Hippocampal formation (tissue), 2 donors: ENCODE measurements at regions not wholly inside any gene's neighbourhood (a gene's known extent, or its start where the extent isn't known, plus 50 kb on each side); places are given as distances from the start of the nearest gene placed in this dataset.
"Not testable (repeated sequence)": the region's sequence is repeated elsewhere in the genome, so short reads cannot be mapped to it uniquely, and the experiment has no call there.

Experiments
- DNase-seq, 2 donors: peaks; one replicate each; lab custom pipeline; 2025; lab: John Stamatoyannopoulos, UW

DNA sequence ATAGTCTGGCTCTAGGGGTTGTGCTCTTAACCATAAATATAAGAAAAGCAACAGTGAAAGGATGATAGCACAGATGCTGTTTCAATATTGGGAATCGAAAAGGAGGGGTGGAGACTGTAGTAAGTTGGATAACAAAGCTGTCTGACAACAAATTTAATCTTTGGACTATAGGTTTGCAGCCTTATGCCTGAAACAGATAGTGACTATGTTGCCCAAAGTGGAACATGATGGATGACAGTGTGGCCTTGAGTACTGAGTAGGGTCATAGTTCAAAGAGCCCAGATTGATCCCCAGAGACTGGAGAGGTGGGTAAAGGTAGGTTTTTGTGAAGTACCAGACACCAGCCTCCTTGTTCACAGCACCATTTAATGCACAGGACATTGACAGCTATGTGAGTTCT is 144.0 kb upstream of the PALMD start:
- no peak for DNase-seq

DNA sequence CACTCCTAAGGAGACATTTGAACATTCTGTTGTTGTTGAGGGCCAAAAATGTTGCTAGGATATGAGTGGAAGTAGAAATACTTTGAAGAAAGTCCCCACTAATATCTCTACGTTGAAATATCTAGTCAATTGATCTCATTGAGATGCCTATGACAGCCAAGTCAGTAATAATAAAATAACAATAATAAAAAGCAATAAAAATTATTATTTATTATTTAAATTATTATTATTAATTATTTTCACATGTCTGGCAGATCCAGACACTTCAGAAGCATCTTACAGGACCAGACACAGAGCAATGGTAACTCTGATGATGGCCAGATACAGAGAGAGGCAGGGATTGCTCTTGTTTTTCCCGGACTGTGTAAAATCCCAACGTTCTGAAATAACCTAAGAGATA is 143.5 kb upstream of the PALMD start:
- DNase-seq, result no peak

DNA sequence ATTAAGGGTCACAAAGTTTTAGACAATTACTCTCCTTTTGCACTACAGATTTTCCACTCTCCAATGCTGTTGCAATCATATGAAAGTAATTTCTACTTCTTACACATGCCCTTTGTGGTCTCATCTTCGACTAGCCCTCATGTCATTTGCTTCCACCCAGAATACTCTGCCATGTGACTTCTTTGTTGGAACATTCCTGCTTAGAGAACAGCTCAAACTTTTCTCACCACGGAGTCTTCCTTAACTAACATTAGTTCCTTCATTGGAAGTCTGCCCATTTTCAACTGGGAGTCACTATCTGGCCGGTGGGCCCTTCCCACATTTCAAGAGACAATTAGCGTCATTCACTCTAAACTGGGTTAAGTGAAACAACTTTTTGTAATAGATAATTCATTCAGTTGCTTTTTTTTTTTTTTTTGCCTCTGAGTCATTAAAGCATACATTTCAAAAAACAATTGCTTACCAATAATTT is 142.6 kb upstream of the PALMD start:
- DNase-seq, result no peak

DNA sequence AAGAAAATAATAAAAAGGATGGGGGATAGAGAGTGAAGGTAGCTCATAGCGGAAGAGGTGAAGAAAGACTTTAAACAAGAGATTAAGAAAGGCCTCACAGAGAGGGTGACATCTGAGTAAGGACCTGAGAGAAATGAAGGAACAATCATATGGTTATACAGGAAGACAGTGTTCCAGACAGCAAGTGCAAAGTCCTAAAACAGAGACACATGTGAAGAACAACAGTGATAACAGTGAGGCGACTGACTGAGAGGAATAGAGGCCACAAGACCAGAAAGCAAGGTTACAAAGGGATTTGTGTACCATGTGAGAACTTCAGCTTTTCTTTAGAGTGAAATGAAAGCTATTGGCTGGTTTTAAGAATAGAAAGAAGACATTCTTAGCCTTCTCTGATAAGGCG is 141.6 kb upstream of the PALMD start:
- DNase-seq, result no peak

DNA sequence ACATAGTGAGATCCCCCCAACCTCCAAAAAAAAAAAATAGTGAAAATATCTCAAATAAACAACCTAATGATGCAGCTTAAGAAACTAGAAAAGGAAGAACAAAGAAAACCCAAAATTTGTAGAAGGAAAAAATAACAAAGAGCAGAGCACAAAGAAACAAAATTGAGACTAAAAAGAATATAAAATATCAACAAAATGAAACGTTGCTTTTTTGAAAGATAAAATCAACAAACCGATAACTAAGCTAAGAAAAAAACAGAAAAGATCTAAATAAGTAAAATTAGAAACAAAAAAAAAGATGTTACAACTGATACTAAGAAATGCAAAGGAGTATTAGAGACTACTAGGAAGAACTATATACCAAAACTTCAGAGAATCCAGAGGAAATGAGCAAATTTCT is 139.3 kb upstream of the PALMD start:
- DNase-seq, result no peak

DNA sequence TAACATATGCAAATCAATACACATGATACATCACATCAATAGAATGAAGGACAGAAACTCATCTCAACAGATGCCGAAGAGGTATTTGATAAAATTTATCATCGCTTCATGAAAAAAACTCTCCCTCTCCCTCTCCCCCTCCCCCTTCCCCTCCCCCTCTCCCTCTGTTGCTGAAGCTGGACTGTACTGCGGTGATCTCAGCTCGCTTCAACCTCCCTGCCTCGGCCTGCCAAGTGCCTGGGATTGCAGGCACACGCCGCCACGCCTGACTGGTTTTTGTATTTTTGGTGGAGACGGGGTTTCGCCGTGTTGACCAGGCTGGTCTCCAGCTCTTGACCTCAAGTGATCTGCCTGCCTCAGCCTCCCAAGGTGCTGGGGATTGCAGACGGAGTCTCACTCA is 138.5 kb upstream of the PALMD start:
- DNase-seq, result not testable (repeated sequence)

DNA sequence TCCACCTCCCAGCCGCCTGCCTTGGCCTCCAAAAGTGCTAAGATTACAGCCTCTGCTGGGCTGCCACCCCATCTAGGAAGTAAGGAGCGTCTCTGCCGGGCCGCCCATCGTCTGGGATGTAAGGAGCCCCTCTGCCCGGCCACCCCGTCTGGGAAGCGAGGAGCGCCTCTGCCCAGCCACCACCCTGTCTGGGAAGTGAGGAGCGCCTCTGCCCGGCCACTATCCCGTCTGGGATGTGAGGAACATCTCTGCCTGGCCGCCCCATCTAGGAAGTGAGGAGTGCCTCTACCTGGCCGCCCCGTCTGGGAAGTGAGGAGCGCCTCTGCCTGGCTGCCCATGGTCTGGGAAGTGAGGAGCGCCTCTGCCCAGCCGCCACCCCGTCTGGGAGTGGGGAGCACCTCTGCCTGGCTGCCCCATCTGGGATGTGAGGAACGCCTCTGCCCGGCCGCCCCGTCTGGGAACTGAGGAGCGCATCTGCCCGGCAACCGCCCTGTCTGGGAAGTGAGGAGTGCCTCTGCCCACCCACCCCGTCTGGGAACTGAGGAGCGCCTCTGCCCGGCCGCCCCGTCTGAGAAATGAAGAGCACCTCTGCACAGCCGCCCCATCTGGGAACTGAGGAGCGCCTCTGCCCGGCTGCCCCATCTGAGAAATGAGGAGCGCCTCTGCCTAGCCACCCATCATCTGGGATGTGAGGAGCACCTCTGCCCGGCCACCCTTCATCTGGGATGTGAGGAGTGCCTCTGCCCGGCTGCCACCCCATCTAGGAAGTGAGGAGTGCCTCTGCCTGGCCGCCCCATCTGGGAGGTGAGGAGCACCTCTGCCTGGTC is 137.8 kb upstream of the PALMD start:
- DNase-seq, result no peak

DNA sequence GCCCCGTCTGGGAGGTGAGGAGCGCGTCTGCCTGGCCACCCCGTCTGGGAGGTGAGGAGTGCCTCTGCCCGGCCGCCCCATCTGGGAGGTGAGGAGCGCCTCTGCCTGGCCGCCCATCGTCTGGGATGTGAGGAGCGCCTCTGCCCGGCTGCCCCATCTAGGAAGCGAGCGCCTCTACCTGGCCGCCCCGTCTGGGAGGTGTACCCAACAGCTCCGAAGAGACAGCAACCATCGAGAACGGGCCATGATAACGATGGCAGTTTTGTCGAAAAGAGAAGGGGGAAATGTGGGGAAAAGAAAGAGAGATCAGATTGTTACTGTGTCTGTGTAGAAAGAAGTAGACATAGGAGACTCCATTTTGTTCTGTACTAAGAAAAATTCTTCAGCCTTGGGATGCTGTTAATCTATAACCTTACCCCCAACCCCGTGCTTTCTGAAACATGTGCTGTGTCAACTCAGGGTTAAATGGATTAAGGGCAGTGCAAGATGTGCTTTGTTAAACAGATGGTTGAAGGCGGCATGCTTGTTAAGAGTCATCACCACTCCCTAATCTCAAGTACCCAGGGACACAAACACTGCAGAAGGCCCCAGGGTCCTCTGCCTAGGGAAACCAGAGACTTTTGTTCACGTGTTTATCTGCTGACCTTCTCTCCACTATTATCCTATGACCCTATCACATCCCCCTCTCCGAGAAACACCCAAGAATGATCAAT is 137.0 kb upstream of the PALMD start:
- DNase-seq, result not testable (repeated sequence)

DNA sequence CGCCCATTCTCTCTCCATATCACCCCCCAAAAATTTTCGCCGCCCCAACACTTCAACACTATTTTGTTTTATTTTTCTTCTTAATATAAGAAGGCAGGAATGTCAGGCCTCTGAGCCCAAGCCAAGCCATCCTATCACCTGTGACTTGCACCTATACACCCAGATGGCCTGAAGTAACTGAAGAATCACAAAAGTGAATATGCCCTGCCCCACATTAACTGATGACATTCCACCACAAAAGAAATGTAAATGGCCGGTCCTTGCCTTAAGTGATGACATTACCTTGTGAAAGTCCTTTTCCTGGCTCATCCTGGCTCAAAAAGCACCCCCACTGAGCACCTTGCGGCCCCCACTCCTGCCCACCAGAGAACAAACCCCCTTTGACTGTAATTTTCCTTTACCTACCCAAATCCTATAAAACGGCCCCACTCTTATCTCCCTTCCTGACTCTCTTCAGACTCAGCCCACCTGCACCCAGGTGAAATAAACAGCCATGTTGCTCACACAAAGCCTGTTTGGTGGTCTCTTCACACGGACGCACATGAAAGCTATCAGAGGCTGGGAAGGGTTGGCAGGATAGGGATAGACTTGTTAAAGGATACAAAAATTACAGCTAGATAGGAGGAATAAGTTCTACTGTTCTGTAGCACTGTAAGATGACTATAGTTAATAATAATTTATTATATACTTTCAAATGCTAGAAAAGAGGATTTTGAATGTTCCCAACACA is 130.9 kb upstream of the PALMD start:
- not testable (repeated sequence) for DNase-seq

DNA sequence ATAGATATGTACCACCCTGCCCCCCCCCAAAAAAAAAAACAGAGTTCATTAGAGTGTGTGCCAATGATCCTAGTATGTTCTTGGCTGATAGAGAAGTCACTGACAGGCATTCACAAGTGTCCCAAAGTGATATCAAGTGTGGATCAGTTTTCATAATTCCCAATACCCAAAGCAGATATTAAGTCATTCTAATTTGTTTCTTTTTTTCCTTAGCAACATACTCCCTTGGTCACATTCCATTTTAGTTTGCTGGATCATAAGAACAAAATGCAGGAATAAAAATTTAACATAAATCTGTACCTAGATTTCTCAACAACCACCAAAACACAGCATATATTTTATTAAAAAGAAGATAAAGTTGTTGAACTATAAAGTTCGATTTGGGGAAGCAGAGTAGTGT is 129.8 kb upstream of the PALMD start:
- DNase-seq, result no peak

DNA sequence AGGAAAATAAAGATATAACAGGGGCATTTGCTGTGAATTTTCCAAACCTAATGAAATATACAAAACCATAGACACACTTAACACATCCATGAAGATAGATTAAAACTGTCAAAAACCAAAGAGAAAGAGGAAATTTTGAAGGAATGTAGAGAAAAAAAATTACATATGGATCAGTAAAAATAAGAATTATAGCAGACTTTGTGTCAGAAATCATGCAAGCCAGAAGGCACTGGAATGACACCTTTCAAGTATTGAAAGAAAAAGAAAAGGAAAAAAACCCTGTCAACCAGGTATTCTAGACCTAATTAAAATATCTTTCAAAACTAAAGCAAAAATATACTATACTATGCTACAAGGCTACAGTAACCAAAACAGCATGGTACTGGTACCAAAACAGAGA is 125.8 kb upstream of the PALMD start:
- no peak for DNase-seq

DNA sequence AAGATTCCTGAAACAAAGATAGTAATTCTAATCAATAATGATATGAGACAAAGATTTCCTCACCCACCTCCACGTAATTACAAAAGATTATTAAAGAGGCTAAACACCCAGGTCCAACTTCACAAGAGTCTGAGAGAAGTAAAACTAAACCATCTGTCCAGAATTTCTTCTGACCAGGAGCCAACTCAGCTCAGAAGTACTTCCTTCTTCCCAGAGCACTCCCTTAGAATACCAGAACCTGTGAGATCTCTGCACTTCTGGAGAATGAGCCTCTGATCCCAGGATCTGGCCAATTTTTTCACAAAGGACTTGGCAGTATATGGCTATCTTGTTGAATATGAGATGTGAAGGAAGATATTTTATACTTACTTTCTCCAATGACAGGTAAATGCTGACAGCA is 120.6 kb upstream of the PALMD start:
- DNase-seq, result no peak

DNA sequence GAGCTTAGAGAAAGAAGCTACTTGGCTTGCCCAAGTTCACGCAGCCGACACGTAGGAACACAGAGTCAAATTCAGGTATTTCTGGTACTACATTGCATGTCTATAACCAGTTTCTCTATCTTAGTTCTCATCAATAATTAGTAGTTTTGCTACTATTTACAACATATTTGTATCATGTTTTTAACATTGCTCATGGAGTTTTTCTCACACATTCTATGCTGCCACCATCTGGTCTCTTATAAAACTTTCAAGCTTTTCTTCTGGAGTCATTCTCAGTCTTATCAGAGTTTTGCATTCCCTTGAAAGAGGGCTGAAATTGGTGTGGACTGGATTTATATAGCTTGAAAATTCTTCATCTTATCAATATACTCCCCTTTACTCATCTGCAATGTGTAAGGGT is 118.8 kb upstream of the PALMD start:
- peak in 1 of 2 donors; percentile 9 for DNase-seq

DNA sequence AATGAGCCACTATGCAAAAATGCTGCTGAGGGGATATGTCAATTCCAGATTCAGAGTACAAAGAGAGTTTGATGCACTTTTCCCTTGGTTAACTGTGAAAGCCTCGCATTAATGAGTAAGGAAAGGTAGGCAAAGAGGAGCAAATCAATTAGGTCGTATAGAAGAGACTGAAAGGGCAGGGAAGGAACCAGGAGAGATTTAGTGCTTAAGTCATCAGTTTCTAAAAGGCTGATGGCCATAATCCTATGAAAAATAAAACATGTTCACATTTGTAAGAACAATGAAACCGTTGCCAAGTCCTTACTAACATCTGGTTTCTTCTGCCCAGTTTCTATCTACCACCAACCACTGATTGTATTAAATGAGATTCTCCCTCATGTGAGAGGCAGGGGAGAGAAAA is 118.4 kb upstream of the PALMD start:
- no peak for DNase-seq

DNA sequence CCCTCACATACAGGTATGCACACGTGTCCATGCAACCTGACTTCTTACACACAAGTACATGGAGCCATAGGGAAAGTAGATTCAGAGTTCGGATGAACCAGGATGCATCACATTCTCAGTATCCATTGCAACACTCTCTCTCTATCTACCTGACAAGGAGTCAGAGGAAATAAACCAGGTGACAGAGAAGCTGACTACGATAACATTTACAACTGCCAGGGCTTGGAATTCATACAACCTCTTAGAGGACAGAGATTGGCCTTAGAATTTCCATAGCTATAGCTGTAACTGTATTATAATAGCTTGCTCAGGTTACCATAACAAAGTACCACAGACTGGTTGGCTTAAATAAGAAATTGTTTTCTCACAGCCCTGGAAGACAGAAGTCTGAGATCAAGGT is 116.9 kb upstream of the PALMD start:
- no peak for DNase-seq

DNA sequence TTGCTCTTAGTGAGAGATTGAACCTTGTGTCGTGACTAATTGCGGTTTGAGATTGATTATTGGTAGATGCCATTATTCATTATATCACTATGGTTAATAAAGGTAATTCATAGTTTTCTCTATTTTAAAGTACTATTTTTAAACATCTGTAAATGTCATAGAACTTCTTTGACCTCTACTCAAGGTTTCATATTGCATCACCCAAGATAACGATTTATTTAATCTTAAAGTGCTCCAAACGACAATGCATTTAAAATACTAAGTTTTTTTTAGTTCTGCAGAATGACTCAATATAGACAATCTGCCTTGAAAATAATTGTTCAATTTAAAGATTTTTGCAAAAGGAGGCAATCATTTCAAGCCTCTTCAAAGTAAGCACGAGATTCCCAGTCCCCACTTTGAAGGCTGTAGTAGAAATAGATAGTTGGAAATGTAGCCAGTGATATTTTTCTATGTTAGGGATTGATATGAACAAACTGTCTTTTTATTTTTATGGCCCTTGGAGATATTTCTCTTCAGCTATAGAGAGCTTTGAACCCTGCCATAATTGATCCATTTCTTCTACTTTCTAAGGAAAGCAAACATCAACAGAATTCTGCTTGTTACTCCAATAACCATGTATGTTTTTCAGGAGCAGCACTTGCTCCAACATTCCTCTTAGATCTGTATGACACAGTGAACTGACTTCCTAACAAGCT is 114.2 kb upstream of the PALMD start:
- no peak for DNase-seq

DNA sequence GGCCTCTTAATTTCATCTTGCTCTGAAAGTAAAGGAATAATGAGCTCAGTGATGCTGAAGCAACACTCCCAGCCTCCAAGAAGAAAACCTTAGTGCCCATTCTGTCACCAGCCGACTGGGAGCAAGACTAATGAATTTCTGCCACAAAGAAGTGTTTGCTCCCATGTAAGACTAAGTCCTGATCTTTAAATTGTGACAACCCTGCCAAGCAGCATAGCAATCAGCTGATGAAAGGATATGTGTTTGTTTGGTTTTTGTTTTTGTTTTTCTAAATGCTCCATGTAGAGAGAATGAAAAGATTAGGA is 113.7 kb upstream of the PALMD start:
- peak in 1 of 2 donors; percentile 6 for DNase-seq

DNA sequence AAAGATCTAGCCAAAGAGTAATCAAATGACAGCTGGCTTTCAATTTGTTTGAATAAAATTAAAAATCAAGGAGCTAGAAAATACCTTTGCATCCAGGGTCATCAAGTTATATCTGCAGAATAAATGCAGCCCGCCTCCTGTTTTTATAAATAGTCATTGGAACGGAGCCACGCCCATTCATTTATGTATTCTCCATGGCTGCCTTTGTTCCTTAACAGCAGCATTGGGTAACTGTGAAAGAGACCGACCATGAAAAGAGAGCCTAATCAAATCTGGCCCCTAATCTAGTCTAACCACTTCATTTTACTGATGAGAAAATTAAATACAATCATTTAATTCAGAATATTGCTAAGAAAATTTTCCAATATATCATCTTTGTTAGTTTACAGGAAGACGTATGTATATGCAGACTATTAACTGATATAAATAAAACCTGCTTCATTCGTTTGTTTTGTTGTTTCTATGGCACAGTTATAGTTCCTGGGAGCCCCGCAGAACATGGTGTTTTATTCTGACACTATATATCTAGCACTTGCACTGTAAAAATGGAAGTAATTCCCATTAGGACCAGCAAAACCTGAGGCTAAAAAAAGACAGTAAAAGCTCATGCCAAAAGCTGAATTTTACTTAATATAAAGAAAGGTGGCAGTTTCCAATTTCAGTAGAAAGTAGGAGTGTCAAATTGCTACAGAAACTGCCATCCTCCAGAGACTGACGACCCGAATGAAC is 111.8 kb upstream of the PALMD start:
- DNase-seq, result no peak

DNA sequence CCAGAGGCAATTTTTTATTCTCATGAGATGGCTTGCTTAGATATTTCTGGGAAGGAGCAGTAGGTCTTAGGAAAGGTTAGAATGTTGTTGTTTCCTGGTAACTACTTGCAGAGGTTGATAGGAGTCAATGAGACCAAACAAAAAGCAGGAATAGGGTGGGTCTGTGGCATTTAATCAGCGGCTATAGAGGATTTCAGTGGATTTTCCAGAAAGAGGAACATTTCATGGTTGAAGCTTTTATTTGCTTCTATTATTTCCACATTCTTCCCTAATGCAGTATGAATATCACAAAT is 111.3 kb upstream of the PALMD start:
- no peak for DNase-seq

DNA sequence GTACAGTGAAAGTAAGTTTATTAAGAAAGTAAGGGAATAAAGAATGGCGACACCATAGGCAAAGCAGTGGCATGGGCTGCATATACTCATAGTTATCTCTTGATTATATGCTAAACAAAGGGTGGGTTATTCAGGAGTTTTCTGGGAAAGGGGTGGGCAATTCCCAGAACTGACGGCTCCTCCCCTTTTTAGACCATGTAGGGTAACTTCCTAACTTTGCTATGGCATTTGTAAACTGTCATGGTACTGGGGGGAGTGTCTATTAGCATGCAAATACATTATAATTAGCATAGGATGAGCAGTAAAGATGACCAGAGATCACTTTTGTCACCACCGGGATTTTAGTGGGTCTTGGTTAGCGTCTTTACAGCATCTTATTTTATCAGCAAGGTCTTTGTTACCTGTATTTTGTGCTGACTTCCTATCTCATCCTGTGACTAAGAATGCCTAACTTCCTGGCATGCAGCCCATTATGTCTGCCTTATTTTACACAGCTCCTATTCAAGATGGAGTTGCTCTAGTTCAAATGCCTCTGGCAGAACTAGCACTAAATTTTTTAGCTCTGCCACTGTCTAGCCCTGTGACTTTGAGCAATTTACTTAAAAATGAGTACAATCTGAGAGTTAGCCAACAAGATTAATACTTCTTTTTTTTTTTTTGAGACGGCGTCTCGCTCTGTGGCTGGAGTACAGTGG is 110.3 kb upstream of the PALMD start:
- no peak for DNase-seq

DNA sequence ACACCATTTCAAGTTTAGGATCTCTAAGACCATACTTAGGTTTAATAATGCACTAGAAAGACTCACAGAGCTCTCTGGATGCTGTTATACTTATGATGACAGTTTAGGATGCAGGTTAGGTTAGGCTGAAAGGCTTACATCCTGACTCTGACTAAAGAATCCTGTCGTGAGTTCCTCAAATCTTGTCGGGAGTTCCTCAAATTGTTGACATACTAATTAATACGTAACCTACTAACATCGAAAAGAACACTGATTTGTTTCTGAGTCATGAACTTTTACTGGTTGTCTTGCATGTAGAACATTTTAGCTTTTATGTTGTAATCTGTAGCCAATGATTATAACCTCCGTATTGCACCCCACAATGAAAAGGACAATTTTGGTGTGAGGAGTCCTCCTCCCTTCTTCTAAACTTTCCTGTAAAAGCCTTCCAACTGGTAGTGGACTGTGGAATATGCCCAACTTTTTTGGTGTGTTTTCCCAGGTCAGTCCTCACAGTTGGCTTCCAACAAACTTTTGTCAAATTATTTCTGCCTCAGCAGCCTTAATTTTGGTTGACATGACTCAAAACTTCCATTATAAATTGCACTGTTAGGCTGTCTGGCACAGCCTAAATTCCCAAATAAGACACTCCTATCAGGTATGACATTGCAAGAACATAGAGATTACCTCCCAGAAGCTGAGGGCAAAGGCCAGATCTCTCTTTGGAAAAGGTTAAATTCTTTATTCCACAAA is 107.9 kb upstream of the PALMD start:
- DNase-seq, result no peak
